H9 (cell line): ENCODE measurements at regions not wholly inside any gene's neighbourhood (a gene's known extent, or its start where the extent isn't known, plus 50 kb on each side); places are given as distances from the start of the nearest gene placed in this dataset.

Experiments used
- DNase-seq: peaks from one replicate; pipeline ENCODE4 v3.0.0-alpha.2; 2017
- H2AFZ ChIP-seq: one replicate; pipeline ENCODE4 v1.6.1; 2013; ENCODE audit warnings: mild to moderate bottlenecking, low read length, control low read depth, moderate library complexity
- H2AK5ac ChIP-seq: 2 replicates; pipeline ENCODE4 v1.6.1; 2013; ENCODE audit warnings: low read length, control low read depth, mixed read lengths; ENCODE audit not compliant: insufficient read length
- H2BK120ac ChIP-seq: one replicate; pipeline ENCODE4 v1.6.1; 2013; ENCODE audit warnings: low read depth, mild to moderate bottlenecking, low read length, control low read depth, inconsistent platforms; ENCODE audit not compliant: poor library complexity, severe bottlenecking
- H2BK12ac ChIP-seq: 2 replicates; pipeline ENCODE4 v1.6.1; 2013; ENCODE audit warnings: low read length, control low read depth, mixed read lengths, low read depth; ENCODE audit not compliant: insufficient read length
- H2BK15ac ChIP-seq: 2 replicates; pipeline ENCODE4 v1.6.1; 2013; ENCODE audit warnings: low read depth, low read length, control low read depth
- H2BK20ac ChIP-seq: one replicate; pipeline ENCODE4 v1.6.1; 2013; ENCODE audit warnings: low read depth, mild to moderate bottlenecking, low read length, control low read depth, inconsistent platforms; ENCODE audit not compliant: poor library complexity, severe bottlenecking
- H2BK5ac ChIP-seq: 2 replicates; pipeline ENCODE4 v1.6.1; 2013; ENCODE audit warnings: low read length, control low read depth, mixed read lengths; ENCODE audit not compliant: insufficient read length
- H3K14ac ChIP-seq: 2 replicates; pipeline ENCODE4 v1.6.1; 2013; ENCODE audit warnings: low read length, control low read depth; ENCODE audit not compliant: insufficient read depth
- H3K18ac ChIP-seq: 2 replicates; pipeline ENCODE4 v1.6.1; 2013; ENCODE audit warnings: low read depth, mild to moderate bottlenecking, mixed read lengths, low read length, control low read depth; ENCODE audit not compliant: insufficient read length
- H3K23ac ChIP-seq: 2 replicates; pipeline ENCODE4 v1.6.1; 2013; ENCODE audit warnings: low read length, control low read depth, mixed read lengths, low read depth; ENCODE audit not compliant: insufficient read length
- H3K23me2 ChIP-seq: 2 replicates; pipeline ENCODE4 v1.6.1; 2013; ENCODE audit warnings: low read depth, mild to moderate bottlenecking, mixed read lengths, low read length, control low read depth; ENCODE audit not compliant: insufficient read length, poor library complexity, severe bottlenecking
- H3K27ac ChIP-seq: 2 replicates; pipeline ENCODE4 v1.5.1; 2013; ENCODE audit warnings: low read length, control low read depth, mixed read lengths, low read depth; ENCODE audit not compliant: insufficient read length
- H3K27me3 ChIP-seq: 2 replicates; pipeline ENCODE4 v1.6.1; 2013; ENCODE audit warnings: low read length, control low read depth, inconsistent platforms; ENCODE audit not compliant: insufficient read depth
- H3K4ac ChIP-seq: 2 replicates; pipeline ENCODE4 v1.6.1; 2013; ENCODE audit warnings: low read depth, mild to moderate bottlenecking, control low read depth, inconsistent platforms, low read length, moderate library complexity
- H3K4me1 ChIP-seq: 2 replicates; pipeline ENCODE4 v1.6.1; 2013; ENCODE audit warnings: low read length, control low read depth, inconsistent platforms; ENCODE audit not compliant: insufficient read depth
- H3K4me2 ChIP-seq: 2 replicates; pipeline ENCODE4 v1.6.1; 2013; ENCODE audit warnings: low read length, control low read depth, mixed read lengths; ENCODE audit not compliant: insufficient read length, insufficient read depth
- H3K56ac ChIP-seq: 2 replicates; pipeline ENCODE4 v1.6.1; 2013; ENCODE audit warnings: low read depth, mild to moderate bottlenecking, mixed read lengths, low read length, control low read depth; ENCODE audit not compliant: insufficient read length
- H3K79me1 ChIP-seq: 2 replicates; pipeline ENCODE4 v1.6.1; 2013; ENCODE audit warnings: low read depth, mild to moderate bottlenecking, moderate library complexity, low read length, control low read depth, inconsistent platforms; ENCODE audit not compliant: insufficient read depth, poor library complexity, severe bottlenecking
- H3K79me2 ChIP-seq: 2 replicates; pipeline ENCODE4 v1.6.1; 2013; ENCODE audit warnings: low read length, control low read depth, inconsistent platforms; ENCODE audit not compliant: insufficient read depth
- H3K9ac ChIP-seq: 2 replicates; pipeline ENCODE4 v1.6.1; 2013; ENCODE audit warnings: low read length, control low read depth, mixed read lengths; ENCODE audit not compliant: insufficient read length; ENCODE audit errors: extremely low read depth
- H3K9me3 ChIP-seq: one replicate; pipeline ENCODE4 v1.6.1; 2013; ENCODE audit warnings: low read depth, low read length, inconsistent platforms; ENCODE audit not compliant: control insufficient read depth
- H3T11ph ChIP-seq: one replicate; pipeline ENCODE4 v1.6.1; 2013; ENCODE audit warnings: mild to moderate bottlenecking, low read length, control low read depth, inconsistent platforms
- H4K20me1 ChIP-seq: one replicate; pipeline ENCODE4 v1.6.1; 2013; ENCODE audit not compliant: control insufficient read depth, insufficient read length, insufficient read depth
- H4K5ac ChIP-seq: 2 replicates; pipeline ENCODE4 v1.6.1; 2013; ENCODE audit warnings: low read depth, mild to moderate bottlenecking, mixed read lengths, low read length, control low read depth; ENCODE audit not compliant: insufficient read length
- H4K8ac ChIP-seq: replicated peaks from 2 replicates; pipeline ENCODE4 v1.6.1; 2013; ENCODE audit warnings: low read length, control low read depth, mixed read lengths, low read depth; ENCODE audit not compliant: insufficient read length
- H4K91ac ChIP-seq: 2 replicates; pipeline ENCODE4 v1.6.1; 2013; ENCODE audit warnings: low read depth, mild to moderate bottlenecking, moderate library complexity, mixed read lengths, low read length, control low read depth; ENCODE audit not compliant: insufficient read length
- H3K27ac Mint-ChIP-seq, 3 experiments: 2 replicates in 2 of 3; 3 replicates in 1 of 3; pipeline ENCODE4 v1.8.0; 2020 to 2021; ENCODE audit warnings: mixed read lengths in 3 of 3, mild to moderate bottlenecking in 1 of 3, moderate library complexity in 1 of 3
- H3K27me3 Mint-ChIP-seq: 2 replicates; pipeline ENCODE4 v1.8.0; 2021; ENCODE audit warnings: low read depth, mild to moderate bottlenecking, moderate library complexity, mixed read lengths
- H3K36me3 Mint-ChIP-seq, 3 experiments: 2 replicates in 2 of 3; 3 replicates in 1 of 3; pipeline ENCODE4 v1.8.0; 2020 to 2021; ENCODE audit warnings: low read depth in 3 of 3, mixed read lengths in 3 of 3; ENCODE audit not compliant: insufficient read depth in 1 of 3
- H3K4me1 Mint-ChIP-seq, 2 experiments: 2 replicates each; pipeline ENCODE4 v1.8.0; 2020; ENCODE audit warnings: mixed read lengths in 2 of 2
- H3K4me3 Mint-ChIP-seq, 2 experiments: 2 replicates in 1 of 2; 3 replicates in 1 of 2; pipeline ENCODE4 v1.8.0; 2020 to 2021; ENCODE audit warnings: mild to moderate bottlenecking in 2 of 2, mixed read lengths in 2 of 2, moderate library complexity in 1 of 2
- H3K9me3 Mint-ChIP-seq, 2 experiments: 2 replicates in 1 of 2; 3 replicates in 1 of 2; pipeline ENCODE4 v1.8.0; 2020; ENCODE audit warnings: mild to moderate bottlenecking in 2 of 2, mixed read lengths in 2 of 2, moderate library complexity in 1 of 2
- CTCF ChIP-seq: fragments of 200-600 bp; sonication (generic); conservative IDR thresholded peaks from 3 replicates; pipeline ENCODE4 v1.8.0; 2021; ENCODE audit warnings: antibody characterized with exemption, mild to moderate bottlenecking
- WGBS: extraction: QIAGEN DNeasy Blood & Tissue Kit; methylation state at CpG from one replicate; pipeline ENCODE4 v1.1.7; 2013; ENCODE audit warnings: missing lambda C conversion rate, low lambda C conversion rate, mixed read lengths; ENCODE audit not compliant: insufficient read length; ENCODE audit errors: extremely low coverage; 5-methylcytosine and 5-hydroxymethylcytosine counted together

- H2AK5ac ChIP-seq: no peak overlapping the region
- H3K56ac ChIP-seq: no peak overlapping the region
- H3K27ac ChIP-seq: no peak overlapping the region
- no peaks in the 10 kb centered on the region; a peak in 1 of 5 replicates for H3K9me3 Mint-ChIP-seq
- no peaks in the 10 kb centered on the region for H3K27me3 ChIP-seq
- no peak overlapping the region for H2BK12ac ChIP-seq
- H3K4me2 ChIP-seq: no peak overlapping the region
- H3K23me2 ChIP-seq: no peaks in the 10 kb centered on the region
- H3T11ph ChIP-seq: no peak overlapping the region
- H4K91ac ChIP-seq: no peak overlapping the region
- no CpG with 5 or more reads among the region's 2 CpGs for WGBS
- no peaks in the 10 kb centered on the region for H3K4me1 Mint-ChIP-seq
- no peaks in the 10 kb centered on the region for H3K79me2 ChIP-seq
- H3K4ac ChIP-seq: no peak overlapping the region
- no peak overlapping the region for H3K27ac Mint-ChIP-seq
- no peak overlapping the region for H2BK15ac ChIP-seq
- no peaks in the 10 kb centered on the region for H4K20me1 ChIP-seq
- no peak overlapping the region for H4K8ac ChIP-seq
- no peaks in the 10 kb centered on the region for H3K4me1 ChIP-seq
- no peaks in the 10 kb centered on the region for H3K79me1 ChIP-seq
- no peak for DNase-seq
- no peak overlapping the region for H3K4me3 Mint-ChIP-seq
- H3K9me3 ChIP-seq: no peaks in the 10 kb centered on the region
- H2BK5ac ChIP-seq: no peak overlapping the region
- H3K23ac ChIP-seq: no peak overlapping the region
- H3K27me3 Mint-ChIP-seq: no peaks in the 10 kb centered on the region
- H3K36me3 Mint-ChIP-seq: no peaks in the 10 kb centered on the region
- no peak overlapping the region for H3K18ac ChIP-seq
- H2BK120ac ChIP-seq: no peak overlapping the region
- TF ChIP-seq CTCF: no peak
- no peak overlapping the region for H4K5ac ChIP-seq
- H2BK20ac ChIP-seq: no peak overlapping the region
- no peak overlapping the region for H2AFZ ChIP-seq
- H3K9ac ChIP-seq: no peak overlapping the region
- no peak overlapping the region for H3K14ac ChIP-seq
These were observed 935.1 kb downstream of the SLITRK1 start for GRCh38 chr13:82947191-82947621.
